CD4-positive, alpha-beta T cell treated with Interleukin-17A for 1 hour (primary cell): ENCODE measurements at regions not wholly inside any gene's neighbourhood (a gene's known extent, or its start where the extent isn't known, plus 50 kb on each side); places are given as distances from the start of the nearest gene placed in this dataset.

Experiments
- DNase-seq: peaks from one replicate; pipeline ENCODE4 v3.0.0-alpha.2; 2020

GRCh38 chr3:13168391-13168790 is 95.2 kb upstream of the IQSEC1 start:
- DNase-seq = no peak

GRCh38 chr3:13167829-13168228 is 94.6 kb upstream of the IQSEC1 start:
- DNase-seq = no peak

GRCh38 chr3:13167064-13167743 is 94.0 kb upstream of the IQSEC1 start:
- DNase-seq = no peak

GRCh38 chr3:13166243-13167063 is 93.2 kb upstream of the IQSEC1 start:
- DNase-seq = no peak

- DNase-seq = no peak
Observed at GRCh38 chr3:13165576-13165975, 92.3 kb upstream of the IQSEC1 start.

GRCh38 chr3:13164893-13165492 is 91.8 kb upstream of the IQSEC1 start:
- DNase-seq = no peak

- DNase-seq = no peak
Observed at GRCh38 chr3:13163848-13164382, 90.7 kb upstream of the IQSEC1 start.

- DNase-seq = no peak
Observed at GRCh38 chr3:13162549-13163320, 89.5 kb upstream of the IQSEC1 start.

GRCh38 chr3:13161771-13162535 is 88.7 kb upstream of the IQSEC1 start:
- DNase-seq = no peak

- no peak for DNase-seq
Observed at GRCh38 chr3:13161021-13161759, 88.0 kb upstream of the IQSEC1 start.

- DNase-seq = no peak
Observed at GRCh38 chr3:13160619-13161018, 87.4 kb upstream of the IQSEC1 start.

GRCh38 chr3:13159890-13160289 is 86.7 kb upstream of the IQSEC1 start:
- DNase-seq = no peak

GRCh38 chr3:13158871-13159270 is 85.6 kb upstream of the IQSEC1 start:
- DNase-seq = no peak

- DNase-seq = no peak
Observed at GRCh38 chr3:13158408-13158807, 85.2 kb upstream of the IQSEC1 start.

- DNase-seq = no peak
Observed at GRCh38 chr3:13157986-13158385, 84.8 kb upstream of the IQSEC1 start.

- DNase-seq = no peak
Observed at GRCh38 chr3:13152826-13153710, 79.8 kb upstream of the IQSEC1 start.

- no peak for DNase-seq
Observed at GRCh38 chr3:13150624-13151023, 77.4 kb upstream of the IQSEC1 start.

- DNase-seq = no peak
Observed at GRCh38 chr3:13149330-13150108, 76.3 kb upstream of the IQSEC1 start.

GRCh38 chr3:13148561-13149329 is 75.5 kb upstream of the IQSEC1 start:
- DNase-seq = no peak
